ENCODE measurements at regions not wholly inside any gene's neighbourhood (a gene's known extent, or its start where the extent isn't known, plus 50 kb on each side); places are given as distances from the start of the nearest gene placed in this dataset.

- no peak for DNase-seq (ENCODE audit: low spot score)
Measured at GRCh38 chr1:90139837-90140236, 144.9 kb downstream of the ZNF326 start.

- DNase-seq (ENCODE audit: low spot score), result no peak
Measured at GRCh38 chr1:90135286-90135685, 140.4 kb downstream of the ZNF326 start.

GRCh38 chr1:90134175-90134955, 139.5 kb downstream of the ZNF326 start:
- no peak for DNase-seq (ENCODE audit: low spot score)

- DNase-seq (ENCODE audit: low spot score), result peak; percentile 33
Measured at GRCh38 chr1:90133133-90133532, 138.2 kb downstream of the ZNF326 start.

DNA sequence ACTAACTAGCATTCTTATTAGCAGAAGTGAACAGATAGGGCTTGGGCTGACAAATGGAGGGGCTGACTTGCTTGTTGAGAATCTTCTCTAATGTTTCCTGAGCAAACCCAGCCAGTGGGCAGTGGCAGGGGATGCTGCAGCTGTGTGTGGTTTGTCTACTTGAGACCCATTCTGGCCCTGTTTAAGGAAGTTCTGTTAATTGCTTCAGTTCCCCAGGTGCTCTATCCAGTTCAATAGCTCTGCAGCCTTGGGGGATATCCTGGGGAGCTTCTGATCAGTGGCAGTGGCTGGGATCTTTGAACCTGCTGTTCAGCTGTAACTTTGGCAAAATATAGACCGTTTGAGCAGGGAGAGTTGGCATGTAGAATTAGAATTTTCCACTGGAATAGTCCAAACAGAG, 137.4 kb downstream of the ZNF326 start:
- DNase-seq (ENCODE audit: low spot score), result no peak

GRCh38 chr1:90127288-90127953, 132.5 kb downstream of the ZNF326 start:
- DNase-seq (ENCODE audit: low spot score), result no peak

DNA sequence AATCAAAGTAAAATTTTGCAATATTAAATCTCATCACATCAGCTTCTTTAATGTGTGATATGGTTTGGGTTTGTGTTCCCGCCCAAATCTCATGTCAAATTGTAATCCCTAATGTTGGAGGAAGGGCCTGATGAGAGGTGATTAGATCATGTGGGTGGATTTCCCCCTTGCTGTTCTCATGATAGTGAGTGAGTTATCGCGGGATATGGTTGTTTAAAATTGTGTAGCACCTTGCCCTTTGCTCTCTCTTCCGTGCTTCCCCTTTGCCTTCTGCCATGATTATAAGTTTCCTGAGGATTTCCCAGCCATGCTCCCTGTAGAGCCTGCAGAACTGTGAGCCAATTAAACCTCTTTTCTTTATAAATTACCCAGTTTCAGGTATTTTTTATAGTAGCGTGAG, 131.9 kb downstream of the ZNF326 start:
- no peak for DNase-seq (ENCODE audit: low spot score)

DNA sequence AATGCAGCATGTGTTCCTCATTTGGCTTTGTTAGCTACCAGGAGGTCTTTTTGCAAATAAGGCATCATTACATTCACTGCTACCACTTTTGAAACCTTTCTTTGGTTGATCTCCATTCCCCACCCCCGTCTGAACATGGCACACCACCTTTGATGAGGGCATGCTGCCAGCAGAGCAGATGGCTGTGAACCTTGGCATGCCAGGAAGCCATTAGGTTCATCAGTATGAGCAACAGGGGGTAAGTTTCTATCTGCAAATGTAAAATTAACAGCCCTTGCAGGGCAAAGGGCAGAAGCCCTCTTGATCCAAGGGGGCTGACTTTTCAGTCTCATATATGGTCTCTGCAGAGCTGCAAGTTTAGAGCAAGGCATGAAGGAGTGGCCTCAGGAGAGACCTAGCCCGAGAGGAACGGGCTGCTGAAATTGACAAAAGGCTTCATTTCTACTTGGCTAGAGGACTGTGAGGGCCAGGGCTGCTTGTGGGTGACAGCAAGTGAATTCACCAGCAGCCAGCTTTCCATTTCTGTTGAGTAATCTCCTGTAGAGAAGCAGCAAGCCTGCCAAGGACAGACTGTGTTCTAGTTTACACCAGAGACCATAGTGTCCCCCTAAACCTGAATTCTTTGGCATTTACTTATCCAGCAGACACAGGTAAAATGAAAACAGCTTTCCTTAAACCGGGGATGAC, 127.9 kb downstream of the ZNF326 start:
- no peak for DNase-seq (ENCODE audit: low spot score)

GRCh38 chr1:90114521-90115141, 119.7 kb downstream of the ZNF326 start:
- DNase-seq (ENCODE audit: low spot score), result peak; percentile 50

DNA sequence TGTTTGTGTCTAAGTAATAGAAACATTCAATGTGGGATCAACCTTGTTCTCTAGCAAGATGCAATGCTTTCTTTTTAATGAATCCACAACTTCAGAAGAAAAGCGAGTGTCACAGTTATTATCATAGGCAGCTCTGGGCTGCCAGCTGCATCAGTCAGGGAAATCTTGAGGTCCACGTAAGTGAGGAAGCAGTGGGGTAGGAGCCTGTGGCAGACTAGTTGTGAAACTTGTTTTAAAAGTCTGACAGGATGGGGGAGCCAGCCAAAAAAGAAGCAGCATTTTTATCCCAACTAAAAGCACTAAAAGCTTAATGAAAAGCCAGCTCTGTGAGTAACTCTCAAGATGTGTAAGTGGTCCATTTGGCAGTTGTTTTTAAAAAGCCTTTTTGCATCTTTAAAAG, 113.1 kb downstream of the ZNF326 start:
- DNase-seq (ENCODE audit: low spot score), result no peak

GRCh38 chr1:90106311-90106710, 111.4 kb downstream of the ZNF326 start:
- no peak for DNase-seq (ENCODE audit: low spot score)

GRCh38 chr1:90104941-90105538, 110.1 kb downstream of the ZNF326 start:
- no peak for DNase-seq (ENCODE audit: low spot score)

DNA sequence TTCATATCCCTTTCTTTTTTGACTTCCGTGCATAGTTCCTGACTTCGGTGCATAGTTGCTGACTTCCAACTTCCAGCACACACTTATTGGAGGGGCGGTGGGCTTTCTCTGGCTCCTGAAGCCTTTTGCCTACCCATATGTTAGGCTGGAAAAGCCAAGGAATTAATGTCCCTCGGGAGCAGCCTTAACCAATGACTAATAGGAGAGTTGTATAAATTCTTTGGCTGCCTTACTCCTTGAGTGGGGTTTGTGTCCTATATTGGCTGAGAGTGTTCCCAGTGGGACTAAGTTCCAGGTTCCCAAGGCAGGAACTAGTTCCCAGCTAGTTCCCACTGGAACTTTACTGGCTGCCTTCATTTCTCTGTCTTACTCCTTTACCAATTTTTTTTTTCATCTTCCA, 105.7 kb downstream of the ZNF326 start:
- DNase-seq (ENCODE audit: low spot score), result no peak

GRCh38 chr1:90092441-90092840, 97.5 kb downstream of the ZNF326 start:
- DNase-seq (ENCODE audit: low spot score), result no peak
